Calu3 (cell line): ENCODE measurements at regions not wholly inside any gene's neighbourhood (a gene's known extent, or its start where the extent isn't known, plus 50 kb on each side); places are given as distances from the start of the nearest gene placed in this dataset.

Experiments used
- BruUV-seq: library from RNA; stranded (reverse); fragments of 400-500 nt; replicated peaks from 2 replicates; lab custom pipeline; 2021; lab: Mats Ljungman, UMichigan
- CTCF ChIA-PET: fragments of 300-600 bp; sonication (Branson Sonifier 250); formaldehyde crosslinking; loops from one replicate; lab custom pipeline; 2022; ENCODE audit warnings: antibody characterized with exemption; lab: Charles Lee
- DNase-seq: peaks from one replicate; pipeline ENCODE4 v3.0.0; 2022
- H3K27ac Mint-ChIP-seq: one replicate; pipeline ENCODE4 v1.8.0; 2022; ENCODE audit warnings: mixed read lengths; ENCODE audit not compliant: unreplicated experiment
- H3K27me3 Mint-ChIP-seq: one replicate; pipeline ENCODE4 v1.8.0; 2022; ENCODE audit warnings: mixed read lengths; ENCODE audit not compliant: unreplicated experiment
- H3K36me3 Mint-ChIP-seq: one replicate; pipeline ENCODE4 v1.8.0; 2022; ENCODE audit warnings: mild to moderate bottlenecking, moderate library complexity, mixed read lengths; ENCODE audit not compliant: insufficient read depth, unreplicated experiment
- H3K4me1 Mint-ChIP-seq: one replicate; pipeline ENCODE4 v1.8.0; 2022; ENCODE audit warnings: mild to moderate bottlenecking, low read depth, mixed read lengths; ENCODE audit not compliant: unreplicated experiment
- H3K4me3 Mint-ChIP-seq: one replicate; pipeline ENCODE4 v1.8.0; 2022; ENCODE audit warnings: mild to moderate bottlenecking, low read depth, moderate library complexity, mixed read lengths; ENCODE audit not compliant: unreplicated experiment
- H3K9me3 Mint-ChIP-seq: one replicate; pipeline ENCODE4 v1.8.0; 2022; ENCODE audit warnings: low read depth, mixed read lengths; ENCODE audit not compliant: unreplicated experiment
- CTCF ChIP-seq: fragments of 200-600 bp; IDR thresholded peaks from one replicate; pipeline ENCODE4 v1.8.0; 2022; ENCODE audit warnings: antibody characterized with exemption; ENCODE audit not compliant: unreplicated experiment
- intact Hi-C: fragments of 100-400 bp; cut with micrococcal nuclease; formaldehyde crosslinking; loops from one replicate; pipeline ENCODE4 v1.10.0; 2022; ENCODE audit not compliant: unreplicated experiment

- H3K27ac Mint-ChIP-seq: no peak overlapping the region
- BruUV-seq: no TSS peak
- intact Hi-C loops: no loop called here
- no peaks in the 10 kb centered on the region for H3K27me3 Mint-ChIP-seq
- no peaks in the 10 kb centered on the region for H3K36me3 Mint-ChIP-seq
- DNase-seq: peak; percentile 33
- TF ChIP-seq CTCF: no peak
- H3K4me3 Mint-ChIP-seq: no peak overlapping the region
- peaks cover 7% of the 10 kb centered on the region for H3K4me1 Mint-ChIP-seq
- CTCF ChIA-PET: no interaction called here
- H3K9me3 Mint-ChIP-seq: no peaks in the 10 kb centered on the region
Measured at GRCh38 chr18:30106356-30106755, 936.2 kb downstream of the DSC3 start.

GRCh38 chr18:30103881-30104280 is 938.7 kb downstream of the DSC3 start:
- CTCF ChIA-PET: no interaction called here
- no peak for DNase-seq
- Mint-ChIP-seq H3K4me3 (no peak overlapping the region), H3K27me3 (no peaks in the 10 kb centered on the region), H3K9me3 (no peaks in the 10 kb centered on the region), H3K27ac (no peak overlapping the region), H3K4me1 (peaks cover 7% of the 10 kb centered on the region), H3K36me3 (no peaks in the 10 kb centered on the region)
- no TSS peak for BruUV-seq
- intact Hi-C loops: no loop called here
- no peak for TF ChIP-seq CTCF

GRCh38 chr18:30096796-30097195 is 945.7 kb downstream of the DSC3 start:
- CTCF ChIA-PET: no interaction called here
- H3K36me3 Mint-ChIP-seq: peaks cover 5% of the 10 kb centered on the region
- no peak for DNase-seq
- no peak overlapping the region for H3K27ac Mint-ChIP-seq
- no peak overlapping the region for H3K4me3 Mint-ChIP-seq
- peaks cover 8% of the 10 kb centered on the region for H3K4me1 Mint-ChIP-seq
- intact Hi-C loops: no loop called here
- no peaks in the 10 kb centered on the region for H3K9me3 Mint-ChIP-seq
- H3K27me3 Mint-ChIP-seq: no peaks in the 10 kb centered on the region
- TF ChIP-seq CTCF: no peak
- BruUV-seq: no TSS peak

- intact Hi-C loops: no loop called here
- TF ChIP-seq CTCF: no peak
- Mint-ChIP-seq H3K4me3 (no peak overlapping the region), H3K27me3 (no peaks in the 10 kb centered on the region), H3K9me3 (no peaks in the 10 kb centered on the region), H3K36me3 (peaks cover 5% of the 10 kb centered on the region), H3K27ac (peak overlapping the region; percentile 84), H3K4me1 (peaks cover 8% of the 10 kb centered on the region)
- CTCF ChIA-PET: no interaction called here
- BruUV-seq: no TSS peak
- no peak for DNase-seq
Measured at GRCh38 chr18:30094556-30094955, 948.0 kb downstream of the DSC3 start.
